Thyroid gland (tissue), 4 donors: ENCODE measurements at regions not wholly inside any gene's neighbourhood (a gene's known extent, or its start where the extent isn't known, plus 50 kb on each side); places are given as distances from the start of the nearest gene placed in this dataset.

Source experiments
- CTCF ChIP-seq, 6 experiments: fragments of 200-600 bp in 3 of 6; fragments of 450-650 bp in 3 of 6; sonication (generic) in 3 of 6; IDR thresholded peaks; one replicate each; pipeline ENCODE4 v1.5.1; 2016 to 2019; ENCODE audit warnings: antibody characterized with exemption in 6 of 6, mild to moderate bottlenecking in 2 of 6, inconsistent platforms in 1 of 6, moderate library complexity in 1 of 6
- POLR2A ChIP-seq, 2 donors: fragments of 450-650 bp; IDR thresholded peaks; one replicate each; pipeline ENCODE4 v1.6.1; 2017; ENCODE audit warnings: antibody characterized with exemption in 2 of 2, mild to moderate bottlenecking in 2 of 2, moderate library complexity in 1 of 2

DNA sequence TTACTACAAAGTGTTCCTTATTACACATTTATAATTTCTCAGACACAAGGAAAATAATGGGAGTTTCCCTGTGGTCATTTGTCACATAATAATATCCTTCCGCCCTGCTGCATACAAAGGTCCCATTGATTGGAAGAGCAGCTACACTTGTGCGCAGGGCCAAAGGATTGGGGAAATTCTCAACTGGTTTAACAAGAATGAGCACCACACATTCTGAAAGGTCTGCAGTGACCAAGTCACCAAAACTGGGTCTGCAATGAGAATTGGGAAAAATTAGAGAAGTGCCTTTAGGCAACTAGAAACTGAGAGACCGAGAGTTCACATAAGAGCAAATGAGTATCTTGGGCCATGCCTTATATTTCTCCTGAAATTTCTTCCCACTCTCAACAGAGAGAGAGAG is 98.2 kb upstream of the NR2F2 start:
- TF ChIP-seq CTCF (IDR thresholded peaks at IDR 0.05) (no peak), POLR2A (IDR thresholded peaks at IDR 0.05) (no peak)
